Chondrocyte (in vitro differentiated cells): ENCODE measurements at regions not wholly inside any gene's neighbourhood (a gene's known extent, or its start where the extent isn't known, plus 50 kb on each side); places are given as distances from the start of the nearest gene placed in this dataset.
"Not testable (repeated sequence)": the region's sequence is repeated elsewhere in the genome, so short reads cannot be mapped to it uniquely, and the experiment has no call there.

ENCODE experiments used
- DNase-seq: peaks from one replicate; pipeline ENCODE4 v3.0.0; 2021; ENCODE audit warnings: mixed read lengths, low spot score
- H3K27ac Mint-ChIP-seq: one replicate; pipeline ENCODE4 v1.8.0; 2021; ENCODE audit warnings: mild to moderate bottlenecking, moderate library complexity, mixed read lengths; ENCODE audit not compliant: unreplicated experiment
- H3K27me3 Mint-ChIP-seq: 2 replicates; pipeline ENCODE4 v1.8.0; 2021; ENCODE audit warnings: low read depth, mixed read lengths
- H3K36me3 Mint-ChIP-seq: 2 replicates; pipeline ENCODE4 v1.8.0; 2021; ENCODE audit warnings: low read depth, mixed read lengths
- H3K4me1 Mint-ChIP-seq: 2 replicates; pipeline ENCODE4 v1.8.0; 2021; ENCODE audit warnings: low read depth, mild to moderate bottlenecking, mixed read lengths
- H3K4me3 Mint-ChIP-seq: one replicate; pipeline ENCODE4 v1.8.0; 2021; ENCODE audit warnings: mild to moderate bottlenecking, moderate library complexity, mixed read lengths; ENCODE audit not compliant: unreplicated experiment
- H3K9me3 Mint-ChIP-seq: 2 replicates; pipeline ENCODE4 v1.8.0; 2021; ENCODE audit warnings: low read depth, mixed read lengths
- TF ChIP-seq, protein P1 (sequence below): fragments of 200-600 bp; sonication (generic); IDR thresholded peaks from 2 replicates; pipeline ENCODE4 v1.5.0; 2021; ENCODE audit warnings: antibody characterized with exemption, mild to moderate bottlenecking, moderate library complexity

DNA sequence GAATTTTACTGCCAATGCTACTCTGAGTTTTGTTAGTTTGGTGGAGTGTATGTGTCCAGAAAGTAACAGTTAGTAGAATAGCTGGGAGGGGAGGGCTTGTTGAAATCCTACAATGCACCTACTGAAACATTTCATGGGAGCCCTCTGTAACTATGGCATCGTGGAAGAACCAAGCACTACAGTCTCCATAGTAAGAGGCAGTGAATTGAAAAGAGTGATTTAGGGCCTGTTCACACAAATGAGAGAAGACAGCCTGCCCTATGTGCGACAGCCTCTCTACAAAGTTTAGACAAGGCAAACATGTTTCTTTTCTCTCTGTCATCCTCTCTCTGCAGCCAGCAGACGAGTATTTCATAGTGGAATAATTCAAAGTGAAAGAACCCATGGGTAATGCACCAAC, 676.6 kb downstream of the BRINP1 start:
- H3K27me3 Mint-ChIP-seq = no peaks in the 10 kb centered on the region
- TF ChIP-seq, protein P1, sequence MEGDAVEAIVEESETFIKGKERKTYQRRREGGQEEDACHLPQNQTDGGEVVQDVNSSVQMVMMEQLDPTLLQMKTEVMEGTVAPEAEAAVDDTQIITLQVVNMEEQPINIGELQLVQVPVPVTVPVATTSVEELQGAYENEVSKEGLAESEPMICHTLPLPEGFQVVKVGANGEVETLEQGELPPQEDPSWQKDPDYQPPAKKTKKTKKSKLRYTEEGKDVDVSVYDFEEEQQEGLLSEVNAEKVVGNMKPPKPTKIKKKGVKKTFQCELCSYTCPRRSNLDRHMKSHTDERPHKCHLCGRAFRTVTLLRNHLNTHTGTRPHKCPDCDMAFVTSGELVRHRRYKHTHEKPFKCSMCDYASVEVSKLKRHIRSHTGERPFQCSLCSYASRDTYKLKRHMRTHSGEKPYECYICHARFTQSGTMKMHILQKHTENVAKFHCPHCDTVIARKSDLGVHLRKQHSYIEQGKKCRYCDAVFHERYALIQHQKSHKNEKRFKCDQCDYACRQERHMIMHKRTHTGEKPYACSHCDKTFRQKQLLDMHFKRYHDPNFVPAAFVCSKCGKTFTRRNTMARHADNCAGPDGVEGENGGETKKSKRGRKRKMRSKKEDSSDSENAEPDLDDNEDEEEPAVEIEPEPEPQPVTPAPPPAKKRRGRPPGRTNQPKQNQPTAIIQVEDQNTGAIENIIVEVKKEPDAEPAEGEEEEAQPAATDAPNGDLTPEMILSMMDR = no peak
- no peaks in the 10 kb centered on the region for H3K9me3 Mint-ChIP-seq
- no peak for DNase-seq
- H3K4me3 Mint-ChIP-seq = no peak overlapping the region
- no peak overlapping the region for H3K27ac Mint-ChIP-seq
- no peaks in the 10 kb centered on the region for H3K36me3 Mint-ChIP-seq
- no peaks in the 10 kb centered on the region for H3K4me1 Mint-ChIP-seq

DNA sequence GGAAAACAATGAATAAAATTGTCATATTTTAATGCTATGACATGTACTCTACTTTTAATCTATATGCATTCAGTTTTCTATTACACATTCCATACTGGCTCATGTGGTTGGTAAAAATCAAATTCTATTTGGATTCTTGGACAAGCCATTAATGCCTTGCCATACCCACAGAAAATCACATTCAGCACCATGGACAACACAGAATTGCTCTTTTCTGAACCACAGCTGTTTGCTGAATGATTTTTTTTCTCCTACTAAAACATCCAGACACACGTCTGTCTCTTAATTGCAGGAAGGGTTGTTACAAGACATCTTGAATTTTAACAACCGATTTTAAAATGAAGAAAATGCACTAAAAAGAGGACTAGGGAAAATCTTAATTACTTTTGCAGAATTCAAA, 675.6 kb downstream of the BRINP1 start:
- Mint-ChIP-seq H3K27ac (no peak overlapping the region), H3K9me3 (no peaks in the 10 kb centered on the region), H3K36me3 (no peaks in the 10 kb centered on the region), H3K27me3 (no peaks in the 10 kb centered on the region), H3K4me3 (no peak overlapping the region), H3K4me1 (no peaks in the 10 kb centered on the region)
- TF ChIP-seq, protein P1 = no peak
- DNase-seq = no peak

DNA sequence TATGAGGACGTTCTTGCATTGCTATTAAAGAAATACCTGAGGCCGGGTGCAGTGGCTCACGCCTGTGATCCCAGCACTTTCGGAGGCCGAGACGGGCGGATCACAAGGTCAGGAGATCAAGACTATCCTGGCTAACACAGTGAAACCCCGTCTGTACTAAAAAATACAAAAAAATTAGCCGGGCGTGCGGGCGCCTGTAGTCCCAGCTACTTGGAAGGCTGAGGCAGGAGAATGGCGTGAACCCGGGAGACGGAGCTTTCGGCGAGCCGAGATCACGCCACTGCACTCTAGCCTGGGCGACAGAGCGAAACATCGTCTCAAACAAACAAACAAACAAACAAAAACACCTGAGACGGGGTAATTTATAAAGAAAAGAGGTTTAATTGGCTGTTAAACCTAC, 674.0 kb downstream of the BRINP1 start:
- H3K9me3 Mint-ChIP-seq, H3K27me3 Mint-ChIP-seq, H3K27ac Mint-ChIP-seq, H3K4me1 Mint-ChIP-seq, H3K36me3 Mint-ChIP-seq, DNase-seq, H3K4me3 Mint-ChIP-seq: not testable (repeated sequence)

DNA sequence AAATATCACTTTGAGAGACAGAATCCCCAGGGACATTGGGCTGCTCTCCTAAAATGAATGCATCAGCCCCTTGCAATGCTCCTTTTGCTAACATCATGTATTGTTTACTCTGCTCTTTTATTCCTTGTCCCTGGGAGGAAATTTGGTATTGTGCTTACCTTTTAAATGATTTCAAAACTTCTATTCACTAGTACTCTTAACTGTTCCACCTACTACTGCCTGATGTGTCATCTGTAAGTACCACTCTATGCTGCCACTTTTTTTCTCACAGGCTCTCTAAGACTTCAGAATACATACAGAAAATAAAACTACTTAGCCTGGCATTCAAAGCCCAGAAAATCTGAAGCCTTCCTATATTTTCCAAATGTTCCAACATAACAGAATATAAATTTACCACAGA, 667.2 kb downstream of the BRINP1 start:
- TF ChIP-seq, protein P1 = no peak
- no peaks in the 10 kb centered on the region for H3K36me3 Mint-ChIP-seq
- H3K4me1 Mint-ChIP-seq = no peaks in the 10 kb centered on the region
- no peak overlapping the region for H3K27ac Mint-ChIP-seq
- no peak for DNase-seq
- no peaks in the 10 kb centered on the region for H3K27me3 Mint-ChIP-seq
- H3K9me3 Mint-ChIP-seq = peaks cover 2% of the 10 kb centered on the region
- no peak overlapping the region for H3K4me3 Mint-ChIP-seq

DNA sequence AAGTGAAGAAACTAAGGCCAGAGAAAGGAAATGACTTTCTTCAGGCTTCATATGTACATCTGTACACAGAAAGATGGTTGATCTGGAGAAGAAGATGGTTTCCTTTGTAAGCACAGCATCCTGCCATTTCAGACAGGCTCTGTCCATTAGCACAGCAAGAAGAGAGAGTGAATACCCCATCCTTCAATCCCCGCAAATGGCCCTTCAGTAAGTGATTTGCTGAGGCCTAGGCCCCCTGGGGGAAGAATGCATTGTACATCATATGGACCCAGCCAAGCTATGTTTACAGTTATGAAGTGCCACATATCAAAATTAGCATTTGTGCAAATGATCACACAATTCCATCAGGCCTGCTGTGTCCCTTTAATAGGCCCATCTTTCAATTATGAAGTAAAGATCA, 657.4 kb downstream of the BRINP1 start:
- Mint-ChIP-seq H3K9me3 (no peaks in the 10 kb centered on the region), H3K4me1 (no peaks in the 10 kb centered on the region), H3K36me3 (no peaks in the 10 kb centered on the region), H3K4me3 (no peak overlapping the region), H3K27ac (no peak overlapping the region), H3K27me3 (peaks cover 4% of the 10 kb centered on the region)
- TF ChIP-seq, protein P1 = no peak
- no peak for DNase-seq

DNA sequence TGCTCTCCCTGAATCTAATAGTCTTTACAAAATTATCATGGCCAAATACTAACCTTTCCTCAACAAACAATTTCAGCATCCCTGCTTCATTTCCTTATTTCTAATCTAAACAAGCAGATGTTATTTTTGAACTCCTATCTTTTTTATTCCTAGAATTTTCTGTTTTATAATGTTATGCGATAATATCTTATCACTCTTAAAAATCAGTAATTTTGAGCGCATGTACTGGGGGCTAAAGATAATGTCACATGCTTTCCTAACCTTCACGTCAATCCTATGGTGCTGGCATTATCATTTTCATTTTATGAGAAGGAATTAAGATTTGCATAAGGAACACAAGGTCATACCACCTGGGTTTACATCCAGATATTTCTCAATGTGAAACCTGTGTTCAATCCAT, 648.0 kb downstream of the BRINP1 start:
- H3K27me3 Mint-ChIP-seq = no peaks in the 10 kb centered on the region
- no peak overlapping the region for H3K27ac Mint-ChIP-seq
- H3K36me3 Mint-ChIP-seq = peaks cover 2% of the 10 kb centered on the region
- H3K4me1 Mint-ChIP-seq = no peaks in the 10 kb centered on the region
- peaks cover 22% of the 10 kb centered on the region for H3K9me3 Mint-ChIP-seq
- TF ChIP-seq, protein P1 = no peak
- no peak for DNase-seq
- H3K4me3 Mint-ChIP-seq = no peak overlapping the region
